ENCODE measurements at regions not wholly inside any gene's neighbourhood (a gene's known extent, or its start where the extent isn't known, plus 50 kb on each side); places are given as distances from the start of the nearest gene placed in this dataset.
"Not testable (repeated sequence)": the region's sequence is repeated elsewhere in the genome, so short reads cannot be mapped to it uniquely, and the experiment has no call there.

DNA sequence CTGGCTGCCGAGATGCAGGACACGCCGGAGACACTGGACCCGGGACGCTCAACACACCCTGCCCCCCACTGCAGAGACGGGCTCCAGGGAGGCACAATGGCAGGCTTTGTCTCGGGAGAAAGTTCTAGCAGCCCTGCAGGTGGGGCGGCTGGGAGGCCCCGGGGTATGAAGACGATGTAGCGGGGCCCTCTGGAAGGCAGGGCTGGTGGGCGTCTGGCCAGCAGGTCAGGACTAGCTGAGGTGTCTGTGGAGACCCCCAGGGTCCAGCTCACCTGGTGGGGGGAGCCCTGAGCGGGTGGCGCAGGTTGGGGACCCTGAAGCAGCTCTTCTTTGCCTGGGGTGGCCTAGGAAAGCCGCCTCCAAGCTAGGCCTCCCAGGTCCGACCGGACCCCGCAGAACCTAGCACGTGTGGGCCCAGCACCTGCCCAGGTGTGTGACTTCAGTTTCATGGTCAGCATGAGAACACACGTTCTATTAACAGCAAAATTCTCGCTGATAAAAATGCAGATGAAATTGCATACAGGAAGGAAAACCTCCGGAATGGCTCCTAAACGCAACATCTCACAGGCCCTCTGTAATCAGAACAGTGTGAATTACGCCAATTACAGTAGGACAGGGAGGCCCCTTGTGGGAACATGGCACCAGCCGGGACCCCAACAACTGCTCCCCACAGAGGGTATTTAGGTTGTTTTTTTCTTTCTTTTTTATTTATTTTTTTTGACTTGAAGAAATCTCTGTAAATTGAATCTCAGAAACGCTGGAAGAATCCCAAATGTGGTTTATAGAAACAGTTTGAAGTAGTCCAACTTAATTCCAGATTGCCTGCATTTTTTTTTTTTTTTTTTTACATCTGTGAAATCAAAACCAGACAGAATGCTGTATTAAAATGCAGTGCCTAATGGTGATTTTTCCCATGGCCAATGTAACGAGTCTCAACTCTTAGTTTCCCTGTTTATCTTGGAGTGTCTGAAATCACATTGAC, 195.6 kb upstream of the ZNF469 start:
- FAIRE-seq; DNase-seq (ENCODE audit: insufficient read length, low spot score): not testable (repeated sequence)

DNA sequence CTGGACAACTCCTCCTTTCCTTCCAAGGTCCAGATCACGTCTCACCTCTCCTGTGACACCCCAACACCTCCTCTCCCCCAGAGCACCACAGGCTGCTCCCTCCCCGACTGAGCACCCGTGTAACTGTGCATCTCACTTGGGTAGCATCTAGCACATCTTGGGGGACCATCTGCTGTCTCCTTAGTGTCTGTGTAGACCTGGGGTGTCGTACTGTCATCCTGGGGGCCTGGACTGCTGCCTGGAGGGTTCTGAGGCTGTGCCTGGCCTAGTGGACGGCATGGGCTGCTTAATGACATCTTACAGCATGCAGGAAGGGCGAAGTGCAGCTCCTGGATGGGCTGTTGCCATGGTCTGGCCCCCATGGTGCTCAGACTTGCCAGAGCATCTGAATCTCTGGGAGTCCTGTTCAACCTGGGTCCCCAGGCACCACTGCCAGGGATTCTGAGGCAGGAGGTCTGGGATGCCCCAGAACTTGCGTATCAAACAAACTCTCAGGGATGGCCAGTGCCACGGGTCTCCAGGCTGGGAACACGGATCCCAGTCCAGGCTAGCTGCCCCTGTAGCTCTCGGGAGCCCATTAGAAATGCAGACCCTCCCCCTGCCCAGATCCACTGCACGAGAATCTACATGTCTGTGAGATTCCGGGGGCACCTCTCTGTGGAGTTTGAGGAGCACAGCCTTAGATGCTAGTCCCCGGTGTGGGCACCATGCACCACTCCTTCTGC, 194.4 kb upstream of the ZNF469 start:
- DNase-seq (ENCODE audit: insufficient read length, low spot score); FAIRE-seq: not testable (repeated sequence)

DNA sequence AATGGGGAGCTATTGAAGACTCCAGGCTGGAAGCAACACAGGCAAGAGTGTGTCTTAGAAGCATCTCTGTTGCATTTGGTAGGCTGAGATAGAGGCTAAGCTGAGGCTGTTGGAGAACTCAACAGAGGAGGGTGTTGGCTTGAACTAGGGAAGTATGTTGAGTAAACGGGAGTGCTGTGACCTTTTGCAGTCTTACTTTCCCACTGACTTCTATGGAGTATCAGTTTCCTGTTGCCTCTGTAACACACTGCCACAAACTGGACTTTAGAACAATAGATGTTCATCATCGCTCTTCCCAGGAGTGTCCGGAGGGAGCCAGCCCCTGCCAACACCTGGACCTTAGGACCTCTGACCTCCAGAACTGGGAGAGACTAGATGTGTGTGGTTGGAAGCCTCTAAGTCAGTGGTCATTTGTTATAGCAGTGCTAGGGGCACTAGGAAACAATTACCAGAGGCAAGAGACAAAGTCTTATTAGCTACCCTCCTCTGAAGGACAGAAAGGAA, 192.1 kb upstream of the ZNF469 start:
- DNase-seq (ENCODE audit: insufficient read length, low spot score); FAIRE-seq: not testable (repeated sequence)

DNA sequence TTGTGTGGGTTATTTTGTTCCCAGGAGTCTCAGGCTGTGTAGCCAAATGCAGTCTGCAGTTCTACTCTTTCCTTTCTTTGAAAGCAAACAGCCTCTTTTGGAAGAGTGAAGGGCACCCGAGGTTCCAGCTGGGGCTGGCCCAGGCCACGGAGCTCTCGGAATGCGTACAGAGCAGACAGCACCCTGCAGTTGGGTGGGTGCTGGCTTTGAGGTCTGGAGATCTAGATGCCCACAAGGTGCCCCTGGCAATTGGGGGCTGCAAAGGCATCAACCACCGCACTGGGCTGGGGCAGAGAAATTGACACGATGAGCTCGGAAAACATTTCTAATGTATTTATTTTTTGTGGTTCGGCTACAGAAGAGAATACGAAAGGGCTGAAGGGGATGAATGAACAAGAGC, 191.6 kb upstream of the ZNF469 start:
- not testable (repeated sequence) for FAIRE-seq; DNase-seq (ENCODE audit: insufficient read length, low spot score)

DNA sequence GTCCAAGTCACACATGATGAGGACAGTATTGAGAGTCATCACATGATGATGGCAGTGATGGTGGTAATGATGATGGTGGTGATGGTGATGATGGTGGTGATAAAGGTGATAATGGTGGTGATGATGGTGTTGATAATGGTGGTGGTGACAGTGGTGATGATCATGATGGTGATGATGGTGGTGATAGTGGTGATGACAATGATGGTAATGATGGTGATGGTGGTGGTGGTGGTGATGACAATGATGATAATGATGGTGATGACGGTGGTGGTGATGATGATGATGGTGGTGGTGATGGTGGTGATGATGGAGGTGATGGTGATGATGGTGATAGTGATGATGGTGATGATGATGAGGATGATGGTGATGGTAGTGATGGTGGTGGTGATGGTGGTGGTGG, 190.2 kb upstream of the ZNF469 start:
- no peak for FAIRE-seq
- DNase-seq (ENCODE audit: insufficient read length, low spot score) = no peak

DNA sequence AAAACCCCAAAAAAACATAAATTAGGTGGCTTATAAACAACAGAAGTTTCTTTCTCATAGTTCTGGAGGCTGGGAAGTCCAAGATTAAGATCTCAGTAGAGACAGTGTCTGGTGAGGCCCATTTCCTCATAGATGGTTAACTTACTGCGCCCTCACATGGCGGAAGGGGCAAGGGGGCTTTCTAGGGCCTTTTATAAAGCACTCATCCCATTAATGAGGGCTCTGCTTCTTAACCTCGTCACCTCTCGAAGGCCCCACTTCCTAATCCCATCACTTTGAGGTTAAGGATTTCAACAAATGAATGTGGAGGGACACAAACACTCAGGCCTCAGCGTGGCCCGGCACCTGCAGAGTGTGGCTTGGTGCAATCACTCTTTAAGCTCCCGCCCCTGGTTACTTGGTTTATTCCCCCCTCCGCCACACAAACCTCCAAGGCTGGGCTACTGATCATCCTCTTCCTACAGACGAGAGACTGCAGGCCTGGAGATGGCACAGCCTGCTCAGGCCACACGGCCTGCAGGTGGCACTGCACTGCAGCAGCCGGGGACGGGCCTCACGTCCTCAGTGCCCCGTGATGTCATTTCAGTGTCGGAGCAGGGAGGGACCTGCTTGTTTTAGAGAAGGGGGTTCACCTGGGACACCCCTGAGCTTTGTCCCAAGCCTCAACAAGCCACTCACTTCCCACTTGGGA, 188.9 kb upstream of the ZNF469 start:
- TF ChIP-seq, protein P1, sequence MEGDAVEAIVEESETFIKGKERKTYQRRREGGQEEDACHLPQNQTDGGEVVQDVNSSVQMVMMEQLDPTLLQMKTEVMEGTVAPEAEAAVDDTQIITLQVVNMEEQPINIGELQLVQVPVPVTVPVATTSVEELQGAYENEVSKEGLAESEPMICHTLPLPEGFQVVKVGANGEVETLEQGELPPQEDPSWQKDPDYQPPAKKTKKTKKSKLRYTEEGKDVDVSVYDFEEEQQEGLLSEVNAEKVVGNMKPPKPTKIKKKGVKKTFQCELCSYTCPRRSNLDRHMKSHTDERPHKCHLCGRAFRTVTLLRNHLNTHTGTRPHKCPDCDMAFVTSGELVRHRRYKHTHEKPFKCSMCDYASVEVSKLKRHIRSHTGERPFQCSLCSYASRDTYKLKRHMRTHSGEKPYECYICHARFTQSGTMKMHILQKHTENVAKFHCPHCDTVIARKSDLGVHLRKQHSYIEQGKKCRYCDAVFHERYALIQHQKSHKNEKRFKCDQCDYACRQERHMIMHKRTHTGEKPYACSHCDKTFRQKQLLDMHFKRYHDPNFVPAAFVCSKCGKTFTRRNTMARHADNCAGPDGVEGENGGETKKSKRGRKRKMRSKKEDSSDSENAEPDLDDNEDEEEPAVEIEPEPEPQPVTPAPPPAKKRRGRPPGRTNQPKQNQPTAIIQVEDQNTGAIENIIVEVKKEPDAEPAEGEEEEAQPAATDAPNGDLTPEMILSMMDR (IDR thresholded peaks at IDR 0.05; ENCODE audit: insufficient read depth, missing control alignments) = peak; percentile 50
- FAIRE-seq; DNase-seq (ENCODE audit: insufficient read length, low spot score): not testable (repeated sequence)

More for the DNA sequence above, 190.2 kb upstream of the ZNF469 start:
- TF ChIP-seq, protein P1 (IDR thresholded peaks at IDR 0.05; ENCODE audit: insufficient read depth, missing control alignments) = no peak

DNA sequence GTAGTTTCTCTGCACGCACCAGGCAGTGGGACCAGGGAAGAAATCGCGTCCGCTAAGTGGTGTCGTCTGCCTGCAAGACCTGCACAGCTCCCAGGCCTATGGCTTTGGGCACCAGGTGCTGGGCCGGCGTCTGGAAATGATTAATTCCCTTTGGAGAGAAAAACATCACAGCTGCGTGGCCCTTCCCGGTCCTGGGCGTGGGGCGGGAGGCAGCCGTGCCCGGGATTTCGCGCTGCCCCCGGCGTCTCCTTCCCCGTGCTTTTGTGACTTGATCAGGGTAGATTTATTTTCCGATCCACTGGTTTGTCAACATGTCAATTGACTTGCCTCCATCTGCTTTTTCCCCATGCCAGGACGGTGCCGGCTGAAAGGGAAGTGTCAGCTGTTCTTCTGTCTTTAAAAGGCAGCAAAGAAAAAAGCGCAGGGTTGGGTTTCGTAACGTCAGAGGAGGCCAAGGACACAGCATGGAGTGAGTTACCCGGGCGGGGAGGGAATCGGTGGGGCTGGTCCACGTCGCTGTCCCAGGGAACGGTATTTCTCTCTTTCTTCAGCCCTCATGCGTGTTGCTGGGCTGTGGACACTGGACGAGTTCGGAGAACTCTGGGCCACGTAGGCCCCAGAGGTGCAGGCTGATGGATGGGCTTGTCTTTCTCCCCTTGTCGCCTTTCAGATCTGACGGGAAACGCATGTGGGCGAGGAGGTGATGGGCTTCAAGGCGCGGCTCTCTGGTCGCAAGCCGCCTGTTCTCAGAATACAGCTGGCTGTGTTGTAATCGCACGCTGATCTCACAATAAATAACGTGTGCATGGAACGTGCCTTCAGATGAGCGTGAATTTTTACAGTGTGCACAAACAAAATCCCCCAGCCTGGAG, 188.1 kb upstream of the ZNF469 start:
- DNase-seq (ENCODE audit: insufficient read length, low spot score) (no peak), FAIRE-seq (no peak)
- TF ChIP-seq, protein P1 (IDR thresholded peaks at IDR 0.05; ENCODE audit: insufficient read depth, missing control alignments) = no peak

DNA sequence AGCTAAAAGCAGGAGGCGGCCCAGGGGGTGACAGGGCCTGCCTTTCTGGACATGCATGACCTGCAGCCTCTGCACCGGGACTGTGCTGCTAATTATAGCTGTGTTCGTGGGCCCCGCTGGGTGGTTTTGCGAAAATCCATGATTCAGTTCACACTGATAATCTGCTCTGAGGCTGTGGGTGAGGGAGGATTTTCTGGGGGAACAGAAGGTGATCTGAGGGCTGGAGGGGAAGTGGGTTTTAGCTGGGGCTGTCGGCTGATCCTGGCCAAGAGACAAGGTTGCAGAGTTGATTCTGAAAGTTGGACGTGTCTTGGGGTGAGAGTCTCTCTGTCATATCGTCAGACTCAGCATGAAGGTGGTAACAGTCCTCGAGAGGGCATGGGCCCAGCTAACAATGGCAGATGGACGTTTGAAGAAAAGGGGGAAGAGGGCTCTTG, 187.5 kb upstream of the ZNF469 start:
- TF ChIP-seq, protein P1 (IDR thresholded peaks at IDR 0.05; ENCODE audit: insufficient read depth, missing control alignments) = no peak
- FAIRE-seq = no peak

More for the DNA sequence above, 187.5 kb upstream of the ZNF469 start:
- DNase-seq (ENCODE audit: insufficient read length, low spot score) = no peak

All from D721Med (cell line).